Osteocyte (in vitro differentiated cells): ENCODE measurements at regions not wholly inside any gene's neighbourhood (a gene's known extent, or its start where the extent isn't known, plus 50 kb on each side); places are given as distances from the start of the nearest gene placed in this dataset.

ENCODE experiments used
- DNase-seq: peaks from one replicate; pipeline ENCODE4 v3.0.0; 2021; ENCODE audit warnings: mixed read lengths; ENCODE audit not compliant: unreplicated experiment; ENCODE audit errors: extremely low spot score
- H3K27ac Mint-ChIP-seq: one replicate; pipeline ENCODE4 v1.8.0; 2021; ENCODE audit warnings: mild to moderate bottlenecking, mixed read lengths; ENCODE audit not compliant: unreplicated experiment
- H3K27me3 Mint-ChIP-seq: one replicate; pipeline ENCODE4 v1.8.0; 2021; ENCODE audit warnings: mixed read lengths; ENCODE audit not compliant: unreplicated experiment
- H3K36me3 Mint-ChIP-seq: one replicate; pipeline ENCODE4 v1.8.0; 2021; ENCODE audit warnings: mixed read lengths; ENCODE audit not compliant: unreplicated experiment
- H3K4me1 Mint-ChIP-seq: one replicate; pipeline ENCODE4 v1.8.0; 2021; ENCODE audit warnings: mixed read lengths; ENCODE audit not compliant: unreplicated experiment
- H3K4me3 Mint-ChIP-seq: one replicate; pipeline ENCODE4 v1.8.0; 2021; ENCODE audit warnings: mild to moderate bottlenecking, moderate library complexity, mixed read lengths; ENCODE audit not compliant: unreplicated experiment
- H3K9me3 Mint-ChIP-seq: one replicate; pipeline ENCODE4 v1.8.0; 2021; ENCODE audit warnings: mixed read lengths; ENCODE audit not compliant: unreplicated experiment
- CTCF ChIP-seq: fragments of 200-600 bp; sonication (generic); IDR thresholded peaks from 2 replicates; pipeline ENCODE4 v1.5.0; 2021; ENCODE audit warnings: antibody characterized with exemption, mild to moderate bottlenecking, moderate library complexity

- H3K4me1 Mint-ChIP-seq, result no peaks in the 10 kb centered on the region
- TF ChIP-seq CTCF, result no peak
- H3K36me3 Mint-ChIP-seq, result no peaks in the 10 kb centered on the region
- no peak for DNase-seq
- no peaks in the 10 kb centered on the region for H3K27me3 Mint-ChIP-seq
- no peak overlapping the region for H3K27ac Mint-ChIP-seq
- peaks cover 12% of the 10 kb centered on the region for H3K9me3 Mint-ChIP-seq
- no peak overlapping the region for H3K4me3 Mint-ChIP-seq
Measured at GRCh38 chr21:19941626-19942025, 1056.6 kb upstream of the NCAM2 start.

- Mint-ChIP-seq H3K4me1 (no peaks in the 10 kb centered on the region), H3K27ac (no peak overlapping the region), H3K4me3 (no peak overlapping the region), H3K27me3 (no peaks in the 10 kb centered on the region), H3K9me3 (peaks cover 17% of the 10 kb centered on the region), H3K36me3 (no peaks in the 10 kb centered on the region)
- no peak for TF ChIP-seq CTCF
- DNase-seq, result no peak
Measured at GRCh38 chr21:19950347-19950746, 1047.9 kb upstream of the NCAM2 start.

DNA sequence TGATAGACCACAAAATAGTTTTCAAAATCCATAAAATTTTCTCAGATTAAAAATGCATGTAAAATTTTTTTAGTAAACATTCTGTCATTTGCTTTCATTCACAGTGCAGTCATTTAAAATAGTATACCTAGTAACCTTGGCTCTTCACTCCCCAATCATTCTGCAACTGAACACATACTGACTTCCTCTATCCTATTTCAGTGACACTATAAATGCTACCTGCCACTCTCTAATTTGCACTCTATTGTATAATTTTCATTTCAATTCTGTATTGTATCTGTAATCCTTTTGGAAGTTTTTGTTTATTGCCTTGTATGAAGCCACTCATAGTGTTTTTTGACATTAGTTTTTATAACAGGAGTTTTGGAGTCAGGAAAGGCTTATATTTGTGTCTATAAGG lies 1029.1 kb upstream of the NCAM2 start:
- no peak for TF ChIP-seq CTCF
- H3K27me3 Mint-ChIP-seq, result peaks cover 3% of the 10 kb centered on the region
- H3K36me3 Mint-ChIP-seq, result no peaks in the 10 kb centered on the region
- no peak overlapping the region for H3K27ac Mint-ChIP-seq
- no peak for DNase-seq
- H3K9me3 Mint-ChIP-seq, result peaks cover 19% of the 10 kb centered on the region
- no peaks in the 10 kb centered on the region for H3K4me1 Mint-ChIP-seq
- H3K4me3 Mint-ChIP-seq, result no peak overlapping the region

DNA sequence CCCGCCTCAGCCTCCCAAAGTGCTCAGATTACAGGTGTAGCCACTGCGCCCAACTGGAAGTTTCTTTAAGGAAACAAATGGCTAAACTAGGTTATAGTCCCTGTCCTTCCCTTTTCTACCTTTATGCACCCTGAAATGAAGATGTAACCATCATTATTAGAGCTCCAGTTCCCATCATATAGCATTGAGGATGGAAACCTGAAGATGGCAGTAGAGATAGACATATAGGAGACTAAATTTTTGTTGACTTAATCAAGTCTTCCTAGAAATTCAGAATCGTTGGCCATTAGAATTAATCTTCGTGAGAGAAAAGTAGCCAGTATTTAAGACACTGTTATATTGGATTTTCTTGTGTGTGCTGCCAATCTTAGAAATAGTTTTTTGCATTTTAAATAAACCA lies 1016.3 kb upstream of the NCAM2 start:
- Mint-ChIP-seq H3K36me3 (no peaks in the 10 kb centered on the region), H3K4me1 (no peaks in the 10 kb centered on the region), H3K27ac (no peak overlapping the region), H3K9me3 (peaks cover 17% of the 10 kb centered on the region), H3K4me3 (no peak overlapping the region), H3K27me3 (no peaks in the 10 kb centered on the region)
- DNase-seq, result no peak
- TF ChIP-seq CTCF, result no peak

- no peaks in the 10 kb centered on the region for H3K4me1 Mint-ChIP-seq
- no peak overlapping the region for H3K27ac Mint-ChIP-seq
- H3K4me3 Mint-ChIP-seq, result no peak overlapping the region
- H3K36me3 Mint-ChIP-seq, result no peaks in the 10 kb centered on the region
- H3K9me3 Mint-ChIP-seq, result peaks cover 8% of the 10 kb centered on the region
- TF ChIP-seq CTCF, result no peak
- H3K27me3 Mint-ChIP-seq, result no peaks in the 10 kb centered on the region
- no peak for DNase-seq
Measured at GRCh38 chr21:19986396-19986795, 1011.8 kb upstream of the NCAM2 start.
